K562 (cell line): ENCODE measurements at regions not wholly inside any gene's neighbourhood (a gene's known extent, or its start where the extent isn't known, plus 50 kb on each side); places are given as distances from the start of the nearest gene placed in this dataset.

Experiments used
- ATAC-seq: fragments of 200-7000 bp; cut with Tn5 transposase; 3 replicates; pipeline ENCODE4 v1.9.1; 2020; ENCODE audit warnings: moderate library complexity
- BruUV-seq: library from RNA; stranded (reverse); fragments of 400-500 nt; replicated peaks from 2 replicates; lab custom pipeline; 2021; lab: Mats Ljungman, UMichigan
- CTCF ChIA-PET: fragments of 300-600 bp; formaldehyde crosslinking; extraction: SDS; loops from one replicate; lab custom pipeline; 2021; ENCODE audit warnings: low intra/inter-chr PET ratio; lab: Yijun Ruan, JAX
- POLR2A ChIA-PET: fragments of 300-600, 350-650 bp; sonication (Branson Sonifier 250); formaldehyde crosslinking; extraction: SDS; loops from one replicate; lab custom pipeline; 2021; ENCODE audit warnings: antibody characterized with exemption, inconsistent platforms; lab: Yijun Ruan, JAX
- DNase-seq, 4 experiments: peaks; one replicate each; pipeline versions ENCODE4 v3.0.0 to v3.0.0-alpha.2; 2011 to 2018; ENCODE audit warnings: low spot score in 3 of 4, mixed read lengths in 3 of 4; ENCODE audit errors: extremely low read depth in 1 of 4
- FAIRE-seq: peaks from 2 replicates; lab custom pipeline; 2011; peaks lifted over from hg19 to GRCh38; lab: Jason Lieb, UNC
- H2AFZ ChIP-seq: 2 replicates; pipeline ENCODE4 v1.6.0; 2011; ENCODE audit warnings: low read depth, low read length, control low read depth, inconsistent platforms
- H3K27ac ChIP-seq: fragments of 200-600 bp; 3 replicates; pipeline ENCODE4 v1.8.0; 2011; ENCODE audit warnings: low read depth, mild to moderate bottlenecking, control low read depth, inconsistent platforms, low read length, moderate library complexity, mixed read lengths; ENCODE audit errors: extremely low read depth
- H3K27me3 ChIP-seq, 2 experiments: fragments of 300-600 bp in 1 of 2; 2 replicates in 1 of 2; 3 replicates in 1 of 2; pipeline versions ENCODE4 v1.6.0 to v1.8.0; 2011; ENCODE audit warnings: inconsistent platforms in 2 of 2, low read length in 2 of 2, mild to moderate bottlenecking in 1 of 2, mixed read lengths in 1 of 2, moderate library complexity in 1 of 2; ENCODE audit not compliant: control insufficient read depth in 2 of 2, insufficient read depth in 2 of 2
- H3K36me3 ChIP-seq: fragments of 300-600 bp; 3 replicates; pipeline ENCODE4 v1.8.0; 2011; ENCODE audit warnings: mild to moderate bottlenecking, low read length, inconsistent platforms; ENCODE audit not compliant: control insufficient read depth, insufficient read depth
- H3K4me1 ChIP-seq, 2 experiments: fragments of 200-600 bp in 1 of 2; replicated peaks in 1 of 2; 2 replicates in 1 of 2; 3 replicates in 1 of 2; pipeline versions ENCODE4 v1.5.1 to v1.8.0; 2011; ENCODE audit warnings: inconsistent platforms in 2 of 2, low read length in 2 of 2, mild to moderate bottlenecking in 1 of 2, mixed read lengths in 1 of 2, moderate library complexity in 1 of 2; ENCODE audit not compliant: control insufficient read depth in 2 of 2, insufficient read depth in 2 of 2
- H3K4me2 ChIP-seq: 2 replicates; pipeline ENCODE4 v1.6.1; 2011; ENCODE audit warnings: low read length, control low read depth, inconsistent platforms, mixed read lengths; ENCODE audit not compliant: insufficient read depth
- H3K4me3 ChIP-seq: fragments of 200-600 bp; sonication (generic), shearing (Covaris generic); 2 replicates; pipeline ENCODE4 v1.5.1; 2016; ENCODE audit warnings: control low read depth, inconsistent platforms
- H3K79me2 ChIP-seq: fragments of 200-600 bp; 3 replicates; pipeline ENCODE4 v1.8.0; 2011; ENCODE audit warnings: low read length, inconsistent platforms; ENCODE audit not compliant: control insufficient read depth, insufficient read depth
- H3K9ac ChIP-seq, 2 experiments: 2 replicates each; pipeline versions ENCODE4 v1.6.0 to v1.6.1; 2011; ENCODE audit warnings: low read depth in 2 of 2, low read length in 2 of 2, control low read depth in 1 of 2, inconsistent platforms in 1 of 2, mild to moderate bottlenecking in 1 of 2, mixed read lengths in 1 of 2; ENCODE audit not compliant: insufficient read depth in 1 of 2
- H3K9me1 ChIP-seq: one replicate; pipeline ENCODE4 v1.6.0; 2011; ENCODE audit warnings: inconsistent platforms, mild to moderate bottlenecking, low read length, moderate library complexity; ENCODE audit not compliant: control insufficient read depth, insufficient read depth
- H3K9me3 ChIP-seq: replicated peaks from 2 replicates; pipeline ENCODE4 v1.5.1; 2011; ENCODE audit warnings: low read depth, low read length, inconsistent platforms; ENCODE audit not compliant: control insufficient read depth, insufficient read depth
- H4K20me1 ChIP-seq: replicated peaks from 2 replicates; pipeline ENCODE4 v1.6.1; 2011; ENCODE audit warnings: low read length, inconsistent platforms, mixed read lengths; ENCODE audit not compliant: control insufficient read depth, insufficient read depth
- BDP1 ChIP-seq: IDR thresholded peaks from 3 replicates; pipeline ENCODE4 v1.6.1; 2011; ENCODE audit not compliant: insufficient read length, insufficient read depth
- CHD7 ChIP-seq: fragments of 200-600 bp; sonication (generic); IDR thresholded peaks from one replicate; pipeline ENCODE4 v1.6.1; 2012; ENCODE audit warnings: mild to moderate bottlenecking, low read depth, low read length, inconsistent platforms
- ESRRA ChIP-seq: fragments of 450-650 bp; IDR thresholded peaks from 2 replicates; pipeline ENCODE4 v1.6.1; 2014; ENCODE audit warnings: low read depth, mild to moderate bottlenecking, moderate library complexity, borderline replicate concordance
- NEUROD1 ChIP-seq: fragments of 150-350 bp; IDR thresholded peaks from 2 replicates; pipeline ENCODE4 v1.6.1; 2014; ENCODE audit warnings: borderline replicate concordance, low read length, low read depth; ENCODE audit not compliant: partially characterized antibody
- PCBP1 ChIP-seq: fragments of 200-400 bp; formaldehyde crosslinking; IDR thresholded peaks from 2 replicates; pipeline ENCODE4 v1.6.1; 2018; ENCODE audit warnings: mild to moderate bottlenecking, low read depth, low read length; ENCODE audit not compliant: poor library complexity, severe bottlenecking
- PHF21A ChIP-seq: fragments of 450-650 bp; IDR thresholded peaks from 2 replicates; pipeline ENCODE4 v1.6.1; 2017; ENCODE audit warnings: low read depth, borderline replicate concordance
- POLR2A ChIP-seq: fragments of 450-650 bp; conservative IDR thresholded peaks from 2 replicates; pipeline ENCODE4 v1.6.1; 2016
- ZEB2 ChIP-seq: fragments of 450-650 bp; IDR thresholded peaks from 2 replicates; pipeline ENCODE4 v1.6.1; 2016
- ZNF699 ChIP-seq: fragments of 250-450 bp; sonication (Bioruptor Pico); IDR thresholded peaks from 2 replicates; pipeline ENCODE4 v1.8.0; 2021; ENCODE audit warnings: mild to moderate bottlenecking, moderate library complexity; ENCODE audit not compliant: insufficient replicate concordance
- WGBS: fragments of 100-300 bp; shearing (Covaris generic); methylation state at CpG from one replicate; pipeline ENCODE4 v1.1.6; 2016; ENCODE audit warnings: low coverage, mixed read lengths; ENCODE audit not compliant: insufficient coverage; ENCODE audit errors: missing lambda C conversion rate; 5-methylcytosine and 5-hydroxymethylcytosine counted together
- in situ Hi-C: fragments of 300-500 bp; cut with MboI; formaldehyde crosslinking; loops from 4 replicates; pipeline ENCODE4 v1.15.0; 2018; ENCODE audit warnings: inconsistent platforms, mixed read lengths
- intact Hi-C: fragments of 100-400 bp; cut with micrococcal nuclease; formaldehyde crosslinking; loops from 2 replicates; pipeline ENCODE4 v1.14.2; 2022
- TF ChIP-seq, protein P1 (sequence below): sonication (generic); formaldehyde crosslinking; IDR thresholded peaks from 2 replicates; pipeline ENCODE4 v1.8.0; 2022; ENCODE audit warnings: mild to moderate bottlenecking, missing genetic modification reagents
- TF ChIP-seq, protein P2 (sequence below): fragments of 450-650 bp; formaldehyde crosslinking; IDR thresholded peaks from 2 replicates; pipeline ENCODE4 v1.4.0; 2022; ENCODE audit warnings: missing genetic modification characterization

DNA sequence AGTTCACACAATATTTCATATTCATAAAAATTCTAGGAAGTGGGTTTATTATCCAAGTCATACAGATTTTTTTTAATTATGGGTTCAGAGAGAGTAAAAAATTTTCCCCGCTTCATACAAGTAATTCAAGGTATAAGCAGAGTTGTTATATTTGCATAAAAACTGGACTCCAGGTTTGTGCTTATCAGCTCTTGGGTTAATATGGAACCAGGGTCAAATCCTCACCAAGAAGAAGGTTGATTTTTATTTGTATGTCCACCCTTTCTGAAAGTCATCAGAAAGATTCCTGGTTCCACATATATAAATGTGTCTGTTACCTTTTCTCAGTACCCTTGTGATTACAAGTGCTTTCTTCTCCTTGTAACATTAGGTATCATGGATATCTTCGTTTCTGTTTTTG, 143.8 kb upstream of the PKN2 start:
- H3K9ac ChIP-seq, result no peak overlapping the region
- H3K4me2 ChIP-seq, result no peak overlapping the region
- no peaks in the 10 kb centered on the region for H3K36me3 ChIP-seq
- H4K20me1 ChIP-seq, result no peaks in the 10 kb centered on the region
- H3K4me1 ChIP-seq, result no peaks in the 10 kb centered on the region
- H3K4me3 ChIP-seq, result no peak overlapping the region
- no peak for DNase-seq
- no peak for ATAC-seq
- H3K79me2 ChIP-seq, result no peaks in the 10 kb centered on the region
- BruUV-seq, result no TSS peak
- CTCF ChIA-PET, result no interaction called here
- H2AFZ ChIP-seq, result no peak overlapping the region
- in situ Hi-C loops, result no loop called here
- POLR2A ChIA-PET, result interaction anchor here (0.6 kb wide), 1 partner anchor 1716 kb away, joined by 3 read pairs; no protein-coding TSS in a partner anchor
- no peaks in the 10 kb centered on the region for H3K9me3 ChIP-seq
- H3K27me3 ChIP-seq, result no peaks in the 10 kb centered on the region
- intact Hi-C loops, result no loop called here
- H3K9me1 ChIP-seq, result no peaks in the 10 kb centered on the region
- WGBS, result 0% methylated on average over 2 of the region's 2 CpGs
- H3K27ac ChIP-seq, result no peak overlapping the region
- no peak for FAIRE-seq
- TF ChIP-seq ZEB2 (no peak), CHD7 (no peak), BDP1 (no peak), PHF21A (no peak), PCBP1 (no peak), NEUROD1 (no peak), ESRRA (no peak), POLR2A (no peak), ZNF699 (CRISPR knock-in tag) (no peak)
- TF ChIP-seq, protein P1, sequence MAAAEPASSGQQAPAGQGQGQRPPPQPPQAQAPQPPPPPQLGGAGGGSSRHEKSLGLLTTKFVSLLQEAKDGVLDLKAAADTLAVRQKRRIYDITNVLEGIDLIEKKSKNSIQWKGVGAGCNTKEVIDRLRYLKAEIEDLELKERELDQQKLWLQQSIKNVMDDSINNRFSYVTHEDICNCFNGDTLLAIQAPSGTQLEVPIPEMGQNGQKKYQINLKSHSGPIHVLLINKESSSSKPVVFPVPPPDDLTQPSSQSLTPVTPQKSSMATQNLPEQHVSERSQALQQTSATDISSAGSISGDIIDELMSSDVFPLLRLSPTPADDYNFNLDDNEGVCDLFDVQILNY, result no peak
- TF ChIP-seq, protein P2, sequence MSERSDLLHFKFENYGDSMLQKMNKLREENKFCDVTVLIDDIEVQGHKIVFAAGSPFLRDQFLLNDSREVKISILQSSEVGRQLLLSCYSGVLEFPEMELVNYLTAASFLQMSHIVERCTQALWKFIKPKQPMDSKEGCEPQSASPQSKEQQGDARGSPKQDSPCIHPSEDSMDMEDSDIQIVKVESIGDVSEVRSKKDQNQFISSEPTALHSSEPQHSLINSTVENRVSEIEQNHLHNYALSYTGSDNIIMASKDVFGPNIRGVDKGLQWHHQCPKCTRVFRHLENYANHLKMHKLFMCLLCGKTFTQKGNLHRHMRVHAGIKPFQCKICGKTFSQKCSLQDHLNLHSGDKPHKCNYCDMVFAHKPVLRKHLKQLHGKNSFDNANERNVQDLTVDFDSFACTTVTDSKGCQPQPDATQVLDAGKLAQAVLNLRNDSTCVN (CRISPR knock-in tag), result no peak
